HepG2 (cell line): ENCODE measurements at regions not wholly inside any gene's neighbourhood (a gene's known extent, or its start where the extent isn't known, plus 50 kb on each side); places are given as distances from the start of the nearest gene placed in this dataset.

Experiments used
- BCL6 ChIP-seq: IDR thresholded peaks from 2 replicates; pipeline ENCODE4 v1.6.1; 2016; ENCODE audit warnings: missing genetic modification reagents, missing compliant biosample characterization
- ETV6 ChIP-seq: sonication (generic); formaldehyde crosslinking; conservative IDR thresholded peaks from 2 replicates; pipeline ENCODE4 v1.4.0; 2020; ENCODE audit warnings: missing genetic modification reagents
- KDM1A ChIP-seq: IDR thresholded peaks from 2 replicates; pipeline ENCODE4 v1.6.1; 2016; ENCODE audit warnings: missing compliant biosample characterization
- PRPF4 ChIP-seq: fragments of 200-400 bp; formaldehyde crosslinking; IDR thresholded peaks from 2 replicates; pipeline ENCODE4 v1.6.1; 2016; ENCODE audit warnings: low read length, low read depth; ENCODE audit not compliant: poor library complexity, severe bottlenecking
- ZBTB8A ChIP-seq: sonication (generic); formaldehyde crosslinking; IDR thresholded peaks from 2 replicates; pipeline ENCODE4 v1.4.0; 2020; ENCODE audit warnings: mild to moderate bottlenecking, low read depth, missing genetic modification reagents, borderline replicate concordance
- ZNF121 ChIP-seq: sonication (generic); formaldehyde crosslinking; IDR thresholded peaks from 2 replicates; pipeline ENCODE4 v1.5.0; 2020; ENCODE audit warnings: mild to moderate bottlenecking, missing genetic modification reagents
- ZNF660 ChIP-seq: sonication (generic); formaldehyde crosslinking; IDR thresholded peaks from 2 replicates; pipeline ENCODE4 v1.5.1; 2020; ENCODE audit warnings: mild to moderate bottlenecking, low read depth, missing genetic modification reagents, borderline replicate concordance
- TF ChIP-seq, protein P1 (sequence below): sonication (generic); formaldehyde crosslinking; IDR thresholded peaks from 2 replicates; pipeline ENCODE4 v1.9.0; 2022; ENCODE audit warnings: missing genetic modification reagents, mild to moderate bottlenecking, borderline replicate concordance

DNA sequence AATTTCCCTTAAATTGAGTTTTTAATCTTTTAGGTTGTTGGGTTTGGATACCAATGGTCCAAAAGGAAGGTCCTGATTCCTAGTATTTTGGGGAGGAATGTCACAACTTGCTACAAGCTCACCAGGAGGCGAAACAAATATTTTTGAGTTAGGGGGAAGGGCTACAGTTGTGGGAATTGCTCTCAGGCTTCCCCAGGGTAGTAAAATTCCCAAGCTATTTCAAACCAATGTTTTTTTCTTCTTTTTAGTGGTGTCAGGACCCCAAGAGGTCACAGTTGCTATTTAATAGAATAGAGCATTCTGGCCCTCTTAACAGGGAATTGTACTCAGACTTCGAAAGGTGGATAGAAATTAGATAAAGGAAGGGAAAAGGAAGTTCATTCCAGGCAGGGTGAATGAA is 68.5 kb upstream of the ST3GAL5 start:
- TF ChIP-seq PRPF4: no peak
- TF ChIP-seq ETV6: no peak
- no peak for TF ChIP-seq ZNF121
- TF ChIP-seq ZNF660 (CRISPR knock-in tag): no peak
- TF ChIP-seq, protein P1, sequence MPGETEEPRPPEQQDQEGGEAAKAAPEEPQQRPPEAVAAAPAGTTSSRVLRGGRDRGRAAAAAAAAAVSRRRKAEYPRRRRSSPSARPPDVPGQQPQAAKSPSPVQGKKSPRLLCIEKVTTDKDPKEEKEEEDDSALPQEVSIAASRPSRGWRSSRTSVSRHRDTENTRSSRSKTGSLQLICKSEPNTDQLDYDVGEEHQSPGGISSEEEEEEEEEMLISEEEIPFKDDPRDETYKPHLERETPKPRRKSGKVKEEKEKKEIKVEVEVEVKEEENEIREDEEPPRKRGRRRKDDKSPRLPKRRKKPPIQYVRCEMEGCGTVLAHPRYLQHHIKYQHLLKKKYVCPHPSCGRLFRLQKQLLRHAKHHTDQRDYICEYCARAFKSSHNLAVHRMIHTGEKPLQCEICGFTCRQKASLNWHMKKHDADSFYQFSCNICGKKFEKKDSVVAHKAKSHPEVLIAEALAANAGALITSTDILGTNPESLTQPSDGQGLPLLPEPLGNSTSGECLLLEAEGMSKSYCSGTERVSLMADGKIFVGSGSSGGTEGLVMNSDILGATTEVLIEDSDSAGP (CRISPR knock-in tag): no peak
- TF ChIP-seq KDM1A (CRISPR knock-in tag): no peak
- TF ChIP-seq ZBTB8A (CRISPR knock-in tag): no peak
- no peak for TF ChIP-seq BCL6 (CRISPR knock-in tag)
